ENCODE measurements at regions not wholly inside any gene's neighbourhood (a gene's known extent, or its start where the extent isn't known, plus 50 kb on each side); places are given as distances from the start of the nearest gene placed in this dataset.

- TF ChIP-seq CTCF (conservative IDR thresholded peaks at IDR 0.05) (no peak), EZH2 (IDR thresholded peaks at IDR 0.05; ENCODE audit: low read depth) (no peak)
Observed at GRCh38 chr1:25034736-25035522, 104.9 kb upstream of the RUNX3 start.

All from PC-9 (cell line).